DMS 273 (cell line): ENCODE measurements at regions not wholly inside any gene's neighbourhood (a gene's known extent, or its start where the extent isn't known, plus 50 kb on each side); places are given as distances from the start of the nearest gene placed in this dataset.

Experiments
- DNase-seq: peaks from one replicate; lab custom pipeline; 2025; ENCODE audit not compliant: unreplicated experiment; lab: John Stamatoyannopoulos, UW

DNA sequence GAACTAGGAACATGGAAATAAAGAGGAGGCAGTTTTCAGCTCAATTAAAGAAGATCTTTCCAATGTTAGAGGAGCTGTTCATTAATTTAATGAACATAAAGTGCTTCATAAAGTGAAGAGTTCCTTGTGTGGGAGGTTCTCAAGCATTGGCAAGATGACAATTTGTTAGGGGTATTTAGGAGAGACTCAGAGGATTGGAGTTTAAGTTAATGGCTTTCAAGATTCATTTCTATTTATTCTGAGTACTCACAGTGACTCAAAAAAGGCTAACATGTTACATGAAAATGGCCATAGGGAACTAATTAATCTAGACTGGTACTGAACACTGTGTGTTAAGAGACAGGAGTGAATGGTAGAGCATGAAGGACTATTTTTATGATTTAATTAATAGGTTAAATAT, 55.4 kb upstream of the CDH12 start:
- no peak for DNase-seq

DNA sequence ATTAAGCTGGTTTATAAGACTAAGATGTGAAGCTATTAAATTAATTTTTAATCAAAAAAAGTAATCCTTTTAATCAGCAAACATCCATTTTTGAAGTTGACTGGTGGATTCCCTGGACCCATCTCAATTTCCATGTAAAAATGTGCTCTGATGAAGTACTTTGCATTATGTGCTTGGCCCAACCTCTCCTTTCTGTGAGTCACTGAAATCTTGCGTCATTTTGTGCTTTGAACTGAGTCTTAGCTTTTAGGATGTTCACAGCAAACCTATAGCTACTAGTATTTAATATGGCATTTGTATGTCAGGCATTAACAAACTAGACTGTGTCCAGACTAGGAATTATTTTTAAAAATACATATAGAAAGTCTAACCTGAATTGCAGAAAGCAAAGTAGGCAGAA, 55.0 kb upstream of the CDH12 start:
- no peak for DNase-seq
